ENCODE measurements at regions not wholly inside any gene's neighbourhood (a gene's known extent, or its start where the extent isn't known, plus 50 kb on each side); places are given as distances from the start of the nearest gene placed in this dataset.

DNA sequence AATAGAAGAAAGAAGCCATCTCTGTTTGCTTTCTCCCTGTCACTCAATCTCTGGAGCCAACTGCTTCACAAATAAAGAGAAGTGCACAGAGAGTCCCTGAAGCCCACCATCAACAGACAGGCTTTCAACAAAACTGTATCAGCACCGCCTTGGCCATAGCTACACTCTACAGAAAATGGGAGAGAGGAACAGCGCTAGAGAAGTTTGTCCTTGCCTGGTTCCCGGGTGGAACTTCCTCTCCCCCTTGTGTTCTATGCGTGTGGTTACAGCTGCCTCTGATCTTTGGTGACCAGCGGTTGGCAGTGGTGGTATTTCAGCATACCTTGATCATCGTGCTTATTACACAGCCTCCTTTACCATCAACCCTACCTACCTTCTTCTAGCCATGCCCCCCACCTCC lies 91.4 kb upstream of the CCL2 start:
- DNase-seq, result no peak

DNA sequence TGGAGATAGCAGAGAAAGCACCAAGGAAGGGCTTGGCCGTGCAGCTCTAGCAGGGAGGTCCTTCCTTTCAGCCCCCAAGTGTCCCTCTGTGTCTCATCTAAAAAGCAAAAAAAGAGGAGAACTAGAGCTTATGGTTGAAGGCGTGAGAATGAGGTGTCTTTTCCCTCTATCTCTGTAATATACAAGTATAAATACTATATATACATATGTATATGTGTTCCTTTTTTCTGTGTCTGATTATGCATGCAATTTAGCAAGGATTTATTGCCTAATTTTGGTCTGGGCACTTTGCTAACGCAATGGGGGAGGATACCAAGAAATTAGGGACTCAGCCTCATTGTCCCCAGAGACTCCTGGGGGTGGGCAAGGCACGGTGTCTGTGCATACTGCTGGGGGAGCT lies 90.2 kb upstream of the CCL2 start:
- DNase-seq, result no peak

DNA sequence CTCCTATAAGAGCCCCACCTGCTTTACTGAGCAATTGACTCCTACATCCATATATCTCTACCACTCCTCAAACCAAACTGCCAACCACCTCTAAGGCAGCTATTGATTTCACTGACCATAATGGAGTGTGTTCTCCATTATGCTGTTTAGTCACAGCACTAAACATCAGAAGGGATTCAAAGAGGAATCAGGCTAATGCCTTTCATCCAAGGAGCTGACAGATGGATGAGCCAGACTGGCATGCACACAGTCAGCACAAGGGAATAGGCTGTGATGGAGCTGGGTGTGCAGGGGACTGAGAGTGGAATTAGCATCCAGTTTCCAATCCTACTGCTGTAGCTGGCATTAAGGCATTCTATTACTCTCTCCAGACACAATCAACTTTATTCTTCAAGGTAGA lies 88.7 kb upstream of the CCL2 start:
- no peak for DNase-seq

DNA sequence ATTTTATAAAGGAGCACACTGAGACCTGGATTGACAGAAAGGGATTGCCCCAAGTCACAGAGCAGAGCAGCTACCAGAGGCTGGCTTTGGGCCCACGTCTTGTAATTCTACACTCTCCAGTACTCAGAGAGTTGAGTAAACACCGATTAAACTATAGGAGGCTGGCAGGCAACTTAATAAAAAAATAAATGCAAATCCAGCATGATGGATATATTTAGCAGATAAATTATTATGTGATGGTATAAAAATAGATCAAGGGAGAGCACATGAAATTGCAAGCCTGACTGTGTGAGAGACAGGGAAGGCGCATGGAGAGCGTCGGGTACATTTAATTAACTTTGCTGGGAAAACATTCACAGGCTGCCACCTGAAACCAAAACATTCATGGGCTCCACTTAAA lies 87.7 kb upstream of the CCL2 start:
- no peak for DNase-seq

DNA sequence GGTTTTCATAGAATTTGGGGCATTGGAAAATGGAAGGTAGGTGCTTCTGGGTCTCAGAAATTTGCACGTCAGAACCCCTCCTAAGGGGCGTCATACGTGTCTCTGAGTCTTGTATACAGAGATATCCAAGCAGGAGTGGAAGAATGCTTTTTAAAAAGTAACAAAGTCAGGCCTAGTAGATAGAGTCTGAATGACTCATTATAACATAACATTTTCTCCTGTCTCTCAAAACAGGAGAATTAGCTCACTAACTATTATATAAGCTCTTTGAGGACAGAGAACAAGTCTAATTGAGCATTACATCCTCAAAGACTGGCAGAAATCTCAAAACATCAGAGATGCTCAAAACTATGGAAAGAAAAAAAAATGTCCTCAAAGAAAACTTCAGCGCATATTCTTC lies 86.1 kb upstream of the CCL2 start:
- no peak for DNase-seq

DNA sequence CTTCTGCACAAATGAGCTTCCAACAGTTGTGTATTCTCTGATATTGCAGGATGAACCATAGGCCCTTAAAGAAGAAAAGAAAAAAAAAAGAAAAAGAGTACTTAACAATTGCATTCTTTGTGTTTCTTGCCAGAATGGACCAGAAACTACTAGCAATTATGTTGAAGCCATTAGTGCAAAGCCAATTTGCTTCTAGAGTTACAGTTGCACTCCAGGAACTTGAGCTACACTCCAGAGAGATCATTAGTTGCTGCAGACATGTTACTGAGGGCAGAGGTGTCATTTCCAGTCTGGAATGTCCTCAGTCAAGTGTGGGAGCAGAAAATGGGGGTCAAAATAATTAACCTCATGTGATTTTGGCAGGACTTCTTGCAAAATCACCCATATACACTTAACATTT lies 85.6 kb upstream of the CCL2 start:
- no peak for DNase-seq

DNA sequence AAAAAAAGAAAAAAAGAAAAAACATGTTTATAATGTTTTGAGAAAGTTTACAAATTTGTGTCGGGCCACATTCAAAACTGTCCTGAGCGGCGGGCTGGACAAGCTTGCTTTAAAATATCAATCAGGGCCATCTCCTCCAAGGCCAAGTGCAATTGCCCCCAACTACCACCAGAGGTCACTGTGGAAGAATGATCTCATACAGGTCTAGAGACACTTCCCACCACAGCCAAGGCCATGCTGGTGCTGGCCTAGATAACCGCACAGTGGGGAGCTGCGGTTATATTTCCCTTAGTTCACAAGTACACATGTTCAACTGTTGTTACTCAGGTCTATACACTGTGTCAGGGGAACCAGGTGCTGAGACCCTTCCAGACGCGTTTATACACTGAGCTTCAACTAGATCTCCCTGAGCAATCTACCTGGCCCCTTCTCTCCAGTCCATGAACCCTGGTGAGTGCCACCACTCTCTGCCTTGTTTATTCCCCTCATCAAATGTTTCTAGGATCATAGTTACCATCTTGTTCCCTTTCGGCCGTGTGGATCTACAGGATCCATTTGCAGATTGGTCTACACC lies 83.8 kb upstream of the CCL2 start:
- peak; percentile 36 for DNase-seq

DNA sequence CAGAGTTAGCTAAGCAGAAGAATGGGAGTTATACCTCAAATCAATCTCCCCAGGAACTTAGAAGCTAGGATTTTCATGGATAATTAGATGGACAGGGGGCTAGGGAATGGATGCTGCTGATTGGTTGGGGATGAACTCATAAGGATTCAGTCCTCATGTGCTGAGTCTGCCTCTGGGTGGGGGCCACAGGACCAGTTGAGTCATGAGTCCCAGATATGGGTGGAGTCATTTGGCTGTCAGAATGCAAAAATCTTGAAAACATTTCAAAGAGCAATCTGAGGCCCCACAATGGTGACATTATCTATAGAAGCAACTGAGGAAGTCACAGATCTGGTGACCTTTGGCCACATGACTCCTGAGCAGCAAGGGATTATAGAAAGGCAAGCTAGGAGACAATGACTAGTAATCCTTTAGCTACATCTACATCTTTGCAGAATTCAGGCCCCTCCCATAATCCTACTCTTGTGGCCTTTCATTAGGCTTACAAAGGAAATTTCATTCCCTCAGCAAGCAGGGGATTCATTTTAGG lies 82.6 kb upstream of the CCL2 start:
- no peak for DNase-seq

DNA sequence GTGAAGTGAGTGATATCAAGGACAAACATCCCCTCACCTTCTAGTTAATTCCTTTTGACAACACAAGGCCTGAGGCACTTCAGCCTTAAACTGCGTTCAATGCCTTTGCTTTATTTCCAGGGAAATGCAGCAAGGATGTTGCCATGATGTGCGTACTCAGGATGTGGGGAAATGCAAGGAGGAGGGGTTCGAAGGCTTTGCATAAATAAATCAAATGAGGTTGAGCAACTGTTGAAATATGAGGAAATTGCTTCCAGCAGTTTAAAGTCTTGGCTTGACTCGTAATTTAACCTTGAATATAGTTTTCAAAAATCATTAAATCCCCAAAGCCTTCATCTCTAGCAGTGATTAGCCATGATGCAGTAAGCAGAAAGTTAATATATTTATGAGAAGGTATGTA lies 81.8 kb upstream of the CCL2 start:
- no peak for DNase-seq

DNA sequence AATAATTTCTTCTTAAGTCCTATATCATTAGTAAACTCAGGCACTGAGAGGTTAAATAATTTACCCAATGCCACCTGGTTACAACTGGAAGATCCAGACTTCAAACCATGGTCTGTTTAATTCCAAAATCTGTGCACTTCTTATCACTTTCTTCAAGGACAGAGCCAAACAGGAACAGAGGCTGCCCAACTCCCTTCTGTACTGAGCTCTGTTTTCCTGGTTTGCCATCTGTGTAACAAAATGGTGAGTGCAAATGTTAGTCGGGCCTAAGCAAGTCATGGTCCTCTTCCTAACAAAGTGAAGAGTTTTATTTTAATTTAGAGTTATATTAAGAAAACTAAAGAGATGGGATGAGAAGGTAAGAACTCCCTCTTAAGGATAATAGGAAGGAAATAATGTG lies 80.6 kb upstream of the CCL2 start:
- no peak for DNase-seq

DNA sequence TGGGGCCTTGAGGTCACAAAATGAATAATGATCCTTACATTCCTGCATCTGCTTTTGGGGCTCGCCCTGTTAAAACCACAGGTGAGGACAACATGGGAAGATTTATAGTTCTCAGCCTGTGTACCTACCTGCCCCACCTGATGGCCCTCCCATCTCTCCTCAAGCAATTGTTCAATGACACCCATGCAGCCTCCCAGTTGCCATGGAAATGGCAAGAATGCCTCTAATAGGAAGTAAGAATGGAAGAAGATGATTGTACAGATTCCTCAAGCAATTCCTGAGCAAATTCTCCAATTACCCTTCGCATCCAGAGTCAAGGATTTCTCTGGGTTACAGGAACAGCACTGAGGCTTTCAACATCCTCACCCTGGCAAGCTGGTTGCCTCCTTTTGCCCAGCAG lies 78.6 kb upstream of the CCL2 start:
- no peak for DNase-seq

DNA sequence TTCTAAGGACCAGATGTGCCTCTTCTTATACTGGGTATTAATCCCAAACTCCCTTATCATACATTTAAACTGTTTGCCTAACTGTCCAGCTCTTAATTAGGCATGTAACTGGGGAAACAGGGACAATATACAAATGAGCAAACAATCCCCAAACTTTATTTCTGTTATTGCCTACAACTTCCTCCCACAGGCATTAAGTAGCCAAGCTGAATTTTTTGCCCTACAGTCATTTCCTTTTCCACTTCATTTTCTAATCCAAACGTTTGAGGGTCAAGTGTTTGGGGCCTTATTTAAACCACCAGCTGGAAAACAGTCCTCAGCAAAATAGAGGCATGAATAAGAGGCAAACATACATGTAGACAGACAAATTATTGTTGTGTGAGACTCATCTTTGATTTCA lies 77.4 kb upstream of the CCL2 start:
- DNase-seq, result no peak

DNA sequence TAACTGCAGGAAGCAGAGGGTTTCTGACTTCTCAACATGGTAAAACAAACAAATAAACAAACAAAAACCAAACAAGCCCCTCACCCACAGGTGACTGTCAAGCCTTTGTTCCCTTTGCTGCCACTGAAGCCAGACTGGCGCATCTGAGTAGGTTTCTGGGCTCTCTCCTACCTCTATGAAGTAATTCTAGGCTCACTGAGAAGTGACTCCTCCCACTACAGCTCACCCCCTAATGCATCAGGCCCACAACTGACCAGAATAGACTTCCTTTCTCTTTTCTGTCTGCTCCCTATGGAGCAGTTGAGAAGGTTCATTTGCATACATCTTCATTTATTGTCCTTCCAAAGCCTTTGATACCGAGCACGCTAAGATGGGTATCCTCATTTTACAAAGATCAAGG lies 77.0 kb upstream of the CCL2 start:
- DNase-seq, result no peak

DNA sequence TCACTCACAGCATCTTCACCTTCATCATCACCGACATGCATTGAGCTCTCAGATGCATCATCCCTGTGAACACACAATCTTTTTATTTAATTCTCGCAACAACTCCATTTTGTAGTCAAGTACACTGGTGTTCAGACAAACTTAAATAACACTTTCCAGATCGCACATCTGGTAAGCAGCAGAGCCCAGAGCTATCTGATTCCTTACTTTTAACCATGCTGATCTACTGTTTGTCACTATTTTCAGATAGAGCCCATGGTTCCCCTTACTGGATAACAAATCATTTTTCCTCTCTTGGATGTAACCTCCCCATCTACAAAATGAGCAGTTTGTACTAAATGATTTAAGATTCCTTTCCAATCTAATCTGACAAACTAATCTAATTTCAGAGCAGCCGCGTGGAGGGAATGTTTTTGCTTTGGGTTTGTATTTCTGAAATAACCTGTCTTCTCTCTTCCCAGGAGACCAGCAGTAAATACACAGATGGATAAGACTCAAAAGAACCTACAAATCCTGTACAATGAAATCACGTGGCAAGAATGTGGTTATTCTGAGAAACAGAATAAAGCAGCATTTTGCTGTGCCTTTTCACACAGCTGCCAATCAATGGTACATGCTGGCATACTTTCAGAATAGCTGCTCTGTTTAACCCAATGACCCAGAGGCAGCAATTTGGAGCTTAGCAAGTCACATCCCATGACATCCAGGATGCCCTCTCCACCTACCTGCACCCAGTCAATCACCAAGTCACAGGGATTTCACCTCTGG lies 72.9 kb upstream of the CCL2 start:
- no peak for DNase-seq

DNA sequence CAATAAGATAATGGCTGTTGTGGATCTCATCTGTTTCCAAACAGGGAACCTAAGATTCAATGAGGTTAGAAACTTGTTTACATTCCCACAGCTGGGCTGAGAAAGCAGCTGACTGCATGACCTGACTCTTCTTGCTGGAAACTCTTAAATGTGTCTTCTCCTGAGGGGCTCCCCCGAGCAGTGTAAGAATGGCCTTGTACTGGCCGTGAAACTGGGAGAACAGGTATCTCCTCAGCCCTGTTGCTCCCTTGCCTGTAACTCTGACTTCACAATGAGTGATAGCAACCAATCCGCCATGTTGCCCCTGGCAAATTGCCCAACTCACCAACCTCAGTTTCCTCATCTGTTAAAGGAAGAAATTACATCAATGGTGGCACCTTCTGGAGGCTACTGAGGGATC lies 59.1 kb upstream of the CCL2 start:
- DNase-seq, result no peak

DNA sequence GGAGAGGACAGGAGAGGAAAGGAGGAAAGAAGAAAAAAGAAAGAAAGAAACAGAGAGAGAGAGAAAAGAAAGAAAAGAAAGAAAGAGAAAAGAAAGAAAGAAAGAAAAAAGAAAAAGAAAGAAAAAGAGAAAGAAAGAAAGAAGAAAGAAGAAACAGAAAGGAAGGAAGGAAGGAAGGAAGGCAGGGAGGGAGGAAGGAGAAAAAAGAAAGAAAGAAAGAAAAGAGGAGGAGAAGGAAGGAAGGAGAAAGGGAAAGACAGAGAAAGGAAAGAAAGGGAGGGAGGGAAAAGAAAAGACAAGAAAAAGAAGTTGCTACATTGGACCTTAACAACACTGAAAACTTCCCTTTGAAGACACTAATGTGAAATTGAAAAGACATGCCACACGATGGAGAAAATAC lies 56.6 kb upstream of the CCL2 start:
- DNase-seq, result no peak

DNA sequence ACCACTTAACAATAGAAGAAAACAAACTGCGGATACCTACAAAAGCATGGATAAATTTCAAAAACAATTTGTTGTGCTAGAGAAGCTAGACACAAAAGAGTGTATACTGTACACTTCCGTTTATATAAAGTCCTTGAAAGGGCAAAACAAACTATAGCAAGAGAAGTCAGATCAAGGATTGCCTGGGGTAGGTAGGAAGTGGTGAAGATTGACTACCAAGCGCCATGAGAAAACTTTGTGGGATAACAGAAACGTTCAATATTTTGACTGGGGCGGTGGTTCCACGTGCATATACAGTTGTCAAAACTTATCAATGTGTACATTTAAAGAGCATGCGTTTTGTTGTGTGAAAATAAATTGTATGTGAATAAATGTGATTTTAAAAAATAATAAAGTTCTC lies 55.6 kb upstream of the CCL2 start:
- no peak for DNase-seq

DNA sequence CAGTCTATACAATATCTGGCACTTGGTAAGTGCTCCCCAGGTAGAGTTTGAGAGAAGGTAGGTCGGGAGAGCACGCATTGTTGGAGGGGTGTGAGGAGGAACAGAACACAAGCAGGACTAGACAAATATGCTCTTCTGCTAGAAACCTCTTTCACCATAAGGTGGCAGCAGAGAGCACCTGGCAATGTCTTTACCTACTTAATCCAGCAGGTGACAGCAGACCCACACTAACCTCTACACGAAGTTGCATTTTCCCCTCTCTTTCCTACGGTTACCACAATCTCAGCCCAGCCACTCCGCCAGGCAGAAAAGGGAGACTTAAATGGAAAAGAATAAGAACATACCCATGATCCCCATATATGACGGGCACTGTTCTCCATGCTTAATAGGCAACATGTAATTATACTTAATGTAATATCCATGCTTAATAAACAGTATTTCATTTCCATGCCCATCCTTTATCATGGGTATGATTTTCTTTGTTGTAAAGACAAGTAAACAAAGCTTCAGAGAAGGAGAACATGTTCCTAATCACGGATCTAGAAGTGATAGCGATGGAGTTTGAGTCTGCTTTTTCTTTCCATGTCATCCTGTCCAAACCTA lies 55.1 kb upstream of the CCL2 start:
- DNase-seq, result peak; percentile 59

DNA sequence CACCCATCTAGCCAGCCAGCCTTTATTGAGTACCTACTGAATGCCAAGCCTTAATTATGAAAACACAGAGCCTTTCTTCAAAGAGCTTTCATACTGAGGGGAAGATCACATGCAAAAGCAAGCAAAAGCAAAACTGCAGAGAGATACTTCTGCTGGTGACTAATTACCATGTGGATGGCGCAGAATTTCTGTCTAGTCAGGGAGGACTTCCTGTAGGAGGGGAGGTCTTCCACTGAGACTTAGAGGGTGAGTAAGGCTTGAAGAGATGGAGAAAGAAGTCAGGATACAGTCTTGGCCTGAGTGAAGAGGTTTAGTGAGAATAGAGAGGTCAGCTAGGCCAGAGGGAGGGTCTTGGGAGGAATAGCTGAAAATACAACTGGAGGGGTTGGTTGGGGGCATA lies 53.9 kb upstream of the CCL2 start:
- no peak for DNase-seq

DNA sequence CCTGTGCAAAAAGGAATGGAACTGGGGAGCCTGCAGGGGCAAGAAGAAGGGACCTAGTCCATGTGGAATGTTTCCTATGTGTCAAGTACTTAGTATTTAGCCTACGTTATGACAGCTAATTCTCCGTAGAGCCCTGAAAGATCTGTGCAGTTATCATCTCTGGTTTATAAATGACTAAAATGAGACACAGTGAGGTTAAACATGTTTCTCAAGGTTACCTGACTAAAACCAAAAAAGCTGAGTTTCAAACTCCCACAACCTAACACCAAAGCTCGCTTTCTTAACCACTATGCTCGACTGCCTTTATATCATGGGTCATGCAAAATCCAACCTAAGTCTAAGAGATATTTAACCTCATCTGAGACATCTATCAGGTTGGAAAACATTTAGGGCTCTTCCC lies 53.3 kb upstream of the CCL2 start:
- DNase-seq, result no peak

DNA sequence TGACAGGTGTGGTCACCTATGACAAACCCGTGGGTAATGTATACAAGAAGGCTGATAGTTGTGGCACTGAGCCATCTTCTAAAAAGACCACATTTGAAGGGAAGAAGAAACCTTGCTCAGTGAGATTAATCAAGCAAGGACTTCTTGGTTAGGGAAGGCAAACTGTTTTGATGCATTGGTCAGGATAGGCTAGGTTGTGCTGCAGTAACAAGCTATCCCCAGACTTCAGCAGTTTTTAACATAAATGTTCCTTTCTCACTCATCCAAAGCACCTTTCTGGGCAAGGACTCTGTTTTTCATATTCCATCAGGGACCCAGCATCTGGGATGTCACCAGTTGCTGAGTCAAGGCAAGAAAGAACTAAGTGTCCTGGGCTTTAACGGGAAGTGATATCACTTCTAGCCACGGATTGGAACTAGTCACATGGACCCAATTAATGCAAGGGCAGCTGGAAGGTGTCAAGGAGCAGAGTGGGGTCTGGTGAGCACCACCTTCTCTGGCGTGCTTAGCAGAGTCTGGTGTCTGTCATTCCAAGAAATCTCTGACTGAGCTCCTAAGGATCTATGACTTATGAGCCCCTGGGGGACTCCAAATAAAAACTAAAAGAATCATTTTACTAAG lies 52.0 kb upstream of the CCL2 start:
- no peak for DNase-seq

DNA sequence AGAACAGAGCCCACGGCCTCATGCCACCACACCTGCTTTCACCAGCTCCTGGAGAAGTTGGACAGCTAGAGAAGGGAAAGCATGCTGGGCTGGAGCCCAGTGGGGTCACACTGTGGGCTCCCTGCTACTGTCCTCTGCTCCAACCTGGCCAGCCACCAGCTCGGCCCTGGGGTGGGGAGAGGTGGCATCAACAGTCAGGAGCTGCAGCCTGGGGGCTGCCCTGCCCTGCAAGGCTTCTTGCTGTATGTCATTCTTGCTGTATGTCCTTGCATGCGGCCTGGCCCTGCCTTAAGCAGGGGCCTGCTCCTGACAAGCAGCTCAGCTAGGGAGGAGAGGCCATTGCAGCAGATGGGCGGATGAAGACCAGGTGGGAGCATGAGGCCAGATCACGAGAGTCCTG lies 50.7 kb upstream of the CCL2 start:
- DNase-seq, result no peak
